ENCODE measurements at regions not wholly inside any gene's neighbourhood (a gene's known extent, or its start where the extent isn't known, plus 50 kb on each side); places are given as distances from the start of the nearest gene placed in this dataset.
"Not testable (repeated sequence)": the region's sequence is repeated elsewhere in the genome, so short reads cannot be mapped to it uniquely, and the experiment has no call there.

GRCh38 chr7:159303510-159303909, 158.8 kb upstream of the VIPR2 start:
- not testable (repeated sequence) for TF ChIP-seq POLR2A (IDR thresholded peaks at IDR 0.05); CTCF (IDR thresholded peaks at IDR 0.05 in 4 of 5, conservative IDR thresholded peaks at IDR 0.05 in 1 of 5)

Data from gastrocnemius medialis (tissue), 4 donors.